HG02970 (cell line): ENCODE measurements at regions not wholly inside any gene's neighbourhood (a gene's known extent, or its start where the extent isn't known, plus 50 kb on each side); places are given as distances from the start of the nearest gene placed in this dataset.

Experiments
- ATAC-seq: cut with Tn5 transposase; IDR thresholded peaks from one replicate; pipeline ENCODE4 v1.9.1; 2021; ENCODE audit warnings: mild to moderate bottlenecking, moderate library complexity, moderate number of reproducible peaks; ENCODE audit not compliant: unreplicated experiment, low FRiP score

DNA sequence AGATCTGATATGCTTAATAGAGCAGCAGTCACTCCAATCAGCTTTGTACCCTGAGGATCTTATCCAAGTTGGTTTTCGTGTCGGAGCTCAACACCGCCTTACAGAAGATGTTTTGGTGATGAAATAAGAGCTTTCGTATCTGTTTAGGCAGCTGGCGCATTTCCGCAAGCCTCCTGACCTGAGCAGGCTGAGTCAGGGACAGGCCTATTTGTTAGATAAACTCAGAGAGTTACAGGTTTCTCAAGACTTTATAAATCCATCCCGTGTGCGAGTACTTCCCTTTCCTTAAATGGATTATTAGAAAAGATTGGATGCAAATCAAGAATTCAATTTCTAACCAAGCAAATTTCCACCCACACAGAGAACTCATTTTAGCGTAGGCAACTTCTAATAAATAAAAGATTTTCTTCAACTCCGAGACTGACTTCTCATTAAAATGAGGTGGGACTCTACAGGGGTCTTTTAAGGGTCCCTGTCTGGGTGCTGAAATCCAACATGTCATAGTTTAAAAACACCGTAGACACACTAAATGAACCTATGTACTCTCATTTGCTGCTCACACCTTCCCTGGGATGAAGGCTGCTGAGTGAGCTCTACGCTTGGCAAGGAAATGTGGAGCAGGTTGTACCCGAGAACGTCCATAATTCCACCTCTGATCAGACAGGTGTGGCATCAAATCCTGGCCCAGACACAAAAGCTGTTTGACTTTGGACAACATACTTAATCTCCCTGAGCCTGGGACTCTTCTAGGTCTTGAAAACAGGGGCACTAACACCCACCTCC lies 106.9 kb upstream of the F3 start:
- no peak for ATAC-seq

DNA sequence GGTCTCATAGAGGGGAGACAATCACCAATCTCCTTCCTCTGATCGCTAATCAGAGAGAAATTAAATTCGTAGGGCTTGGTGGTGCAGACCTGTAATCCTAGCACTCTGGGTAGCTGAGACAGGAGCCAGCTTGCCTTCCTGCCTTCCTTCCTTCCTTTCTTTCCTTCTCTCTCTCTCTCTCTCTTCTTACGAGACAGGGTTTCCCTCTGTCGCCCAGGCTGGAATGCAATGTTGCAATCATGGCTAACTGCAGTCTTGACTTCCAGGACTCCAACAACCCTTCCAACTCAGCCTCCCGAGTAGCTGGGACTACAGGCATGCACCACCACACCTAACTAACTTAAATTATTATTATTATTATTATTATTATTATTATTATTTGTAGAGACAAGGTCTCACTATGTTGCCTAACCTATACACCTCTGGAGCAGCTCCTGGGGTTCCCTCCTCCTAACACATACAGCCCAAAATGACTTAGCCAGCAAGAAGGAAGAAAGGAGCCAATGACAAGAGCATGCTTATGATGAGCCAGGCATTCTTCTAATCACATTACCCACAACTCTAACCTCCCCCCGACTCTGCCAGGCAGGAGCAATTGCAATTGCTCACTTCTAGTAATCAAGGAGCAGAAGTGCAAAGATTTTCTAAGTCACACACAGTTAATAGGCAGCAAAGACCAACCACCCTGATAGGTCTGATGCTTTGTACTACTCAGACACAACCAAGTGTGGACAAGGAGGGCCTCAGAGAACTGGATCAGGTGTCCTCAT lies 105.4 kb upstream of the F3 start:
- no peak for ATAC-seq

DNA sequence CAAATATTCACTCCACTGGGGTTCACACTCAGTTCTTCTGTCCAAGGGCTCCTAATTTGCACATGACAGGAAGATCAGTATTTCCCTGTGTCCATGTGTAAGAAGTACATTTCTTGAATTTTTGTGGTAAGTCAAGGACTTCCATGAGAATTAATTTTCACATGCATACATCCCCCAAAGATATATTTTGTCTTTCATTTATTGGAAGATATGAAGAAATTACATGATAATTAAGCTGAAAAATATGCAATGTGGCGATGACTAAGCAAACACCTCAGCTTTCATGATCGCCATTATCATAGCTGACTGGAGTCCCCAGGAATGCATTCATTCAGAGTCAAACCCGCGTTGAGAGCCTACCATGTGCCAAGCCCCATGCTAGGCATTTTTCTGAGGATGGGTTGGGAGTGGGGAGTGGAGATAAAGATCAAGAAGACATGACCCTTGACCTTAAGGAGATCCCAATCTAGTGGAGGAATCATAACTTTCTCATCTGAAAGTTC lies 104.6 kb upstream of the F3 start:
- no peak for ATAC-seq

- no peak for ATAC-seq
These were observed 102.8 kb upstream of the F3 start for GRCh38 chr1:94644352-94644751.

DNA sequence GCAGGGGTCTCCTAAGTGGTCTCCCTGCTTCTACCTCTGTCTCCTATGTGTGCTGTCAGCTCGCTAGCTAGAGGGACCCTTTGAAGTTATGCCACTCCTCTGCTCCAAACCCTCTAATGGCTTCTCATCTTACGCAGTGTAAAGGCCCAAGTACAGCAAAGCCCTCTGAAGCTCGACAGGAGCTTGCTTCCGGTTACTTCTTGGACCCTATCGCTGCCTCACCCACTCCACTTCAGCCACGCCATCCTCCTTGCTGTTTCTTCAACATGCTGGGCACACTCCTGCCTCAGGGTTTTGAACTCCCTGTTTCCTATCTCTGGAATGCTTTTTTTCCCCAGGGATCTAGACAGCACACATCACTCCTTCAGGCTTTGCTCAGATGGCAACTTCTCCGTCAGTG lies 102.3 kb upstream of the F3 start:
- no peak for ATAC-seq

- no peak for ATAC-seq
These were observed 101.2 kb upstream of the F3 start for GRCh38 chr1:94642617-94643321.

- ATAC-seq = no peak
These were observed 100.4 kb upstream of the F3 start for GRCh38 chr1:94641990-94642389.

- no peak for ATAC-seq
These were observed 98.6 kb upstream of the F3 start for GRCh38 chr1:94640125-94640524.

DNA sequence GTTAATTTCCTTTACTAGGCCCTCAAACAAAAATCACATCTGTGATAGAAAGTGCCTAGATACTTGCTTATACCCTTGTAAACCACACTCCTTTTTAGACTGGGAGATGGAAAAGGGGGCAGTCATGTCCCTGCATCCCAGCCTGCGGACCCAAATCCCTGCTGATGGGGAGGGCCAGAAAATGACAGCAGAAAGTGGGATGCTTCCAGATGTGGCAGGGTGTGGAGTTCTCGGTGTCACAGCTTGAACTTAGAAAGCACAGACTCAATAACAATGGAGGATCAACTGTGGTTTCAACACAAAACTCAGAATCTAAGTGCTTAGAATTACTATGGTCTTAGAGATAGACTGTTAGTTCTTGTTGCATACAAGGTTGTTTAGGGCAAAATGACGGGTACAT lies 95.6 kb upstream of the F3 start:
- no peak for ATAC-seq

- ATAC-seq = no peak
These were observed 95.1 kb upstream of the F3 start for GRCh38 chr1:94636624-94637023.

DNA sequence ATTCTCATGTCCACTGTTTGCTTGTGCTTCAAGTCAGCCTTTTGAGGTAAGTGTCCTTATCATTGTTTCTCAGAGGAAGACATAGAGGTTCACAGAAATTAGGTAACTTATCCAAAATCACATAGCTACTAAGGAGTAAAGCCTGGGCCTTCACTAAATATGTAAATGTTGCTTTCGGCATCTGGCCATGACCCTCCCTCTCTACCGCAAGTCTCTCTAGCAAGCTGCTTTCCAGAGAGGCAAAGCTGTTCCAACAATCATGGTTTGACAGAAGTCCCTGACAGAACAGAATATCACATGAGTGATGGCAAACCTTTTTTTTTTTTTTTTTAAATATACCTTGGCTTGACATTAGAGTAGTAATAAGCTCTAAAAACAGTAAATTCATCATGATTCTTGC lies 94.5 kb upstream of the F3 start:
- ATAC-seq = no peak

DNA sequence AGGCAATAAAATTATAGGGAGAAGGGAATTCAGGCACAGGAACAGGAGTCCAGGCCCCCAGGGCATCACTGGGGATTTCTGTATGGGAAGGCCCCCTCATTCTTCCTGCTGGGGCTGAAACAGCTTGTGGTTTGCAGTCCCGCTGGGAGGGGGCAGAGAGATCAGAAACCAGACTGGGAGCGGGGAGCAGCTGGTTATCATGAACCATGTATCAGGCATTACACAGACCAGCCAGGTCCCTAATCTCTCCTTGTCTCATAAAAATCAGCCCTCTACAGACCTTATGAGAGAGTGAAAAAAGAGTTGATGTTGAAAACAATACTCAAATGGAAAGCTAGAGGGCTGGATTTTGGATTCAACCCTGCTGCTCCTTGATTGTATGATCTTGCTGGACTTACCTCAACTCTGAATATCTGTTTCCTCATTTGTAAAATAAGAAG lies 93.4 kb upstream of the F3 start:
- ATAC-seq = no peak

- ATAC-seq = no peak
These were observed 91.5 kb upstream of the F3 start for GRCh38 chr1:94633051-94633450.

DNA sequence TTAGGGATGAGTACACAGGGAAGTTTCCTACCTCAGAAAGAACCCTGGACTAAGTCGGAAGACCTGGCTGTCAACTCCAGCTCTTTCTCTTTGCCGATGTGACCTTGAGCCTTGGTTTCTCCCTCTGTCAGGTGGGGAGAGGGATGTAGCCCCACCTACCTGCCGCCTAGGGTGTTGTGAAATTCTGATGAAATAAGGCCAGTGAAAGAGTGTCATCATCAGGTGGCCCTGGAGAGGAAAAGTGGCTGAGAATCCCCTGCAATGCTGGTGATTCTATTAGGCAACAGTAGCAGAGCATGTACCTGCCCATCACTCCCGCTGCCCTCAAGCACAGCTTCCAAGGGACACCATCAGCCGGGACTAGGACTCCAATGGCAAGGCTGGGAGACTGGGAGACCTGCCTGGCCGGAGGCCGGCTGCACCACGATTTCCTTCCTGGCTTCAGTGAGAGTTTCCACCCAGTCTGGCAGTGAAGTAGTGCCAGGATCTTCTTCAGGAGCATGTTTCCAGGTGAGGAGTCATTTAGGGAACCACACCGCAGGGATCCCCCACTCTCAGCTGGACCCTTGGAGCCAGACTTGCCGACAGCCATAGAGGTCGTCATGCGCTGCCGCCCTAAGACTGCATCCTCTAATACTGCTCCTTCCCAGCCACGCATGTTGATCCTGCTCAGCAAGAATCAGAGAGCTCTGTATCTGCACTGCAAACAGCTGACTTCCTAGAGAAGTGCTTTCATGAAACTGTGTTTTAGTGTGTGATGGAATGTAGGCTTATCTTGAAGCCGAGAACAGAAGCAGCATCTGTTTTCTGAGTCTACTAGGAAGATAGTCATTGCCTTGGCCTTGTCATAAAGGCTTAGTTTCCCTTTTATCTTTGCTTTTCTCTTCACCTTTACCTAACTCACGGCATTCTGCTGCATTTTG lies 88.0 kb upstream of the F3 start:
- ATAC-seq = no peak

- no peak for ATAC-seq
These were observed 86.9 kb upstream of the F3 start for GRCh38 chr1:94628499-94628843.

GRCh38 chr1:94627771-94628498 lies 86.4 kb upstream of the F3 start:
- ATAC-seq = no peak

DNA sequence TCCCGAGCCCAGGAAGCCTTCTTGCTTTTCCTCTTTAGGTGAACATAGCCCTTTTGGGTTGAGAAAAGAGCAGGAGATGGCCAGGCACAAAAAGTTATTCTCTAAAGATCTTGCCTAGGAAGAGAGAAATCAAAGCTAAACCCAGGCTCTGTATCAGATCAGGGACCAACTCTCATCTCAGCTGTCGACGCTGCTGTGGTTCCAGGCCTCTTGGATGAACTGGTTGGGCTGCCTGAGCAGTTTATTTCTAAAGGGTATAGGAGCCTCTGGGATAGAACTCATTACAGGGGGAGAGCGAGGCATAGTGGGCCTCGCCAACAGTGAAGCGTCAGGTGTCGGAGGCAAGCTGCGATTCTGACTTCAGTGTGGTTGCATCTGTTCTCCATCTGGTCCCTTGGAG lies 82.6 kb upstream of the F3 start:
- ATAC-seq = no peak

DNA sequence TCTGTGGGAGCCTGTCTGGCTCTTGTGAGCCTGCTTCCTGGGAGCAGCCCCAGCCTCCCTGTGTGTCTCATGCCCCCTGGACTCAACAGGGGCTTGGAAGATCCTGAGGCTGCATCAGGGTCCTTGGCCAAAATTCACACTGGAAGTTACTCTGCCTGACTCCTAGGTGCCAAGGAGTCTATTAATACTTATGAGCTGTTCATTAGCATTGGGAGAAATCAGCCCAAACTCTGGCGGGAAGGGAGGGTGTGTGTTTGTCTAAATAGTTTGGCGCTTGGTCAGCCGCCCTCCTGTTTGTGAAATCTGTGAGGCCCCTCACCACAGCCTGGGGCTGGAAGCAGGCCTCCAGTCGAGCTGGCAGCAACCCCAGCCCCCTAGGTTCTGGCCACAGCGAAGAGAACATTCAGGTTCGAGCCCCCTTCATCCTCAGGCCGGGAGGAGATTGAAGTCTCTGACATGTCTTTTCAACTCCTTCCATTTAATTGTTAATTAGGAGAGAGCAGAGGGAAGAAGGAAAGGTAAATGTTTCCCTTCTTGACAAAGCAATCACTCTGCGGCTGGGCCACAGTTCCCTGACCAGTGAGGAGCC lies 82.1 kb upstream of the F3 start:
- ATAC-seq = no peak

DNA sequence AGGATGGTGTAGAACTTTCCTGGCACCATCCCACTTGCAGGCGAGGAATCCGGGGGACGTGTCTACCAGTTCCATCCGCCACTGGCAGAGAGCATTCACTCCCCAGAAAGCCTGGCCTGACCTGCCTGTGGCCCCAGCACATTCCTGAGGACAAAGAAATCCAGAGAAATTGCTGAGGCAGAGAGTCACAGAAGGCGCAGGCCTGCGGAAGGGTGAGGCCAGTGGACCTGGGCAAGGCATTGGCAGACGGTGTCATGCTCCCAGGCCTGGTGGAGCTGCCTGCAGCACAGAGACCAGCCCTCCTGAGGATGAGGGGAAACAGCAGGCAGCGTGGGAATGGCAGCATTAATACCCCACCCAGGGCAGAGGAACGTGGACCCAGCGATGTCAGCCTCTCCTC lies 81.2 kb upstream of the F3 start:
- ATAC-seq = no peak
